Astrocyte of the spinal cord (primary cell): ENCODE measurements at regions not wholly inside any gene's neighbourhood (a gene's known extent, or its start where the extent isn't known, plus 50 kb on each side); places are given as distances from the start of the nearest gene placed in this dataset.

ENCODE experiments used
- DNase-seq: peaks from one replicate; pipeline ENCODE4 v3.0.0; 2011; ENCODE audit warnings: low read depth, low spot score
- H3K4me3 ChIP-seq: 2 replicates; pipeline ENCODE4 v1.5.1; 2011; ENCODE audit warnings: low read depth, mild to moderate bottlenecking, low read length, moderate library complexity
- in situ Hi-C: cut with HindIII; loops from 2 replicates; pipeline ENCODE4 v1.10.0; 2017; ENCODE audit warnings: low sequenced_read_pairs
- TF ChIP-seq, protein P1 (sequence below): IDR thresholded peaks from 2 replicates; pipeline ENCODE4 v1.5.1; 2012; ENCODE audit warnings: low read depth, mild to moderate bottlenecking, low read length, inconsistent platforms

DNA sequence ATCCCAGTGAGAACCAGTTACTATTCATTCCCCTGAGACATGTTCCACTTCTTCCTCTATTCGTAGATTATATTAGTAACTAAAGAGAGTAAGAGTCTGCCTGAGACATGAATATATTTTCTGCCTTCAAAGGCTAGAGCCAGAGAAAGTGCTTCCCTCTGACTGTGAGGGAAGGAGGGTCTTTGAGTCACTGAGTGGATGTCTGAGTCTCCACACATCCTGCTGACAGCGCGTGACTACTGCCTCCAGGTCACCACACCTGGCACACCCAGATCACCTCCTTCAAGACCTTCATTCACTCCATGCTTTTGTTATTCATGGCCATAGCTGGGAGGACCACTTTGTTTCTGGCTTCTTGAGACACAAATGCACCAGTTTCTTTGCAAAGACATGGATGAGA is 135.6 kb downstream of the SOX2 start:
- DNase-seq = no peak
- in situ Hi-C loops = no loop called here
- TF ChIP-seq, protein P1, sequence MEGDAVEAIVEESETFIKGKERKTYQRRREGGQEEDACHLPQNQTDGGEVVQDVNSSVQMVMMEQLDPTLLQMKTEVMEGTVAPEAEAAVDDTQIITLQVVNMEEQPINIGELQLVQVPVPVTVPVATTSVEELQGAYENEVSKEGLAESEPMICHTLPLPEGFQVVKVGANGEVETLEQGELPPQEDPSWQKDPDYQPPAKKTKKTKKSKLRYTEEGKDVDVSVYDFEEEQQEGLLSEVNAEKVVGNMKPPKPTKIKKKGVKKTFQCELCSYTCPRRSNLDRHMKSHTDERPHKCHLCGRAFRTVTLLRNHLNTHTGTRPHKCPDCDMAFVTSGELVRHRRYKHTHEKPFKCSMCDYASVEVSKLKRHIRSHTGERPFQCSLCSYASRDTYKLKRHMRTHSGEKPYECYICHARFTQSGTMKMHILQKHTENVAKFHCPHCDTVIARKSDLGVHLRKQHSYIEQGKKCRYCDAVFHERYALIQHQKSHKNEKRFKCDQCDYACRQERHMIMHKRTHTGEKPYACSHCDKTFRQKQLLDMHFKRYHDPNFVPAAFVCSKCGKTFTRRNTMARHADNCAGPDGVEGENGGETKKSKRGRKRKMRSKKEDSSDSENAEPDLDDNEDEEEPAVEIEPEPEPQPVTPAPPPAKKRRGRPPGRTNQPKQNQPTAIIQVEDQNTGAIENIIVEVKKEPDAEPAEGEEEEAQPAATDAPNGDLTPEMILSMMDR = no peak
- no peak overlapping the region for H3K4me3 ChIP-seq

- in situ Hi-C loops = no loop called here
- H3K4me3 ChIP-seq = no peak overlapping the region
- no peak for DNase-seq
- TF ChIP-seq, protein P1 = no peak
Measured at GRCh38 chr3:181851063-181851462, 139.3 kb downstream of the SOX2 start.

GRCh38 chr3:181855825-181856224 is 144.1 kb downstream of the SOX2 start:
- H3K4me3 ChIP-seq = no peak overlapping the region
- TF ChIP-seq, protein P1 = no peak
- no peak for DNase-seq
- in situ Hi-C loops = no loop called here

GRCh38 chr3:181859518-181859917 is 147.8 kb downstream of the SOX2 start:
- H3K4me3 ChIP-seq = no peak overlapping the region
- in situ Hi-C loops = no loop called here
- DNase-seq = no peak
- TF ChIP-seq, protein P1 = no peak

- TF ChIP-seq, protein P1 = no peak
- in situ Hi-C loops = no loop called here
- DNase-seq = no peak
- H3K4me3 ChIP-seq = no peak overlapping the region
Measured at GRCh38 chr3:181860235-181860634, 148.5 kb downstream of the SOX2 start.

DNA sequence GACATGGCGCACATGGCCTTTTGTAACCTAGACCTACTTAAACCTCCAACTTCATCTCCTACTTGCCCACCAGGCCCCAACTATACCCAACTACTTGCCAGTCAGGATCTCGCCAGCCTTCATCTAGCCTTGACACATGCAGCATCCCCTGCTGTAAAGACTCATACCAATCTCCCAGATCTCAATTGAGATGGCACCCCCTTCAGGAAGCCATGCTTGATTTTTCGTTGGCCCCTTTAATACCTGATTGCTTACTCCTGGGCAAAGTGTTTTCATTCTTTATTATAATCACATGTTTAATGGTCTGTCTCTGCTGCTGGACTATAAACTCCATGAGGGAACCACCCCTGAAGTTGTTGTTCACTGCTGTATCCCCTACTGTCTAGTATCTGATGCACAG is 150.8 kb downstream of the SOX2 start:
- in situ Hi-C loops = no loop called here
- DNase-seq = no peak
- TF ChIP-seq, protein P1 = no peak
- H3K4me3 ChIP-seq = no peak overlapping the region

GRCh38 chr3:181868576-181869082 is 156.9 kb downstream of the SOX2 start:
- no peak overlapping the region for H3K4me3 ChIP-seq
- TF ChIP-seq, protein P1 = no peak
- no peak for DNase-seq
- in situ Hi-C loops = no loop called here
